ENCODE measurements at regions not wholly inside any gene's neighbourhood (a gene's known extent, or its start where the extent isn't known, plus 50 kb on each side); places are given as distances from the start of the nearest gene placed in this dataset.

DNA sequence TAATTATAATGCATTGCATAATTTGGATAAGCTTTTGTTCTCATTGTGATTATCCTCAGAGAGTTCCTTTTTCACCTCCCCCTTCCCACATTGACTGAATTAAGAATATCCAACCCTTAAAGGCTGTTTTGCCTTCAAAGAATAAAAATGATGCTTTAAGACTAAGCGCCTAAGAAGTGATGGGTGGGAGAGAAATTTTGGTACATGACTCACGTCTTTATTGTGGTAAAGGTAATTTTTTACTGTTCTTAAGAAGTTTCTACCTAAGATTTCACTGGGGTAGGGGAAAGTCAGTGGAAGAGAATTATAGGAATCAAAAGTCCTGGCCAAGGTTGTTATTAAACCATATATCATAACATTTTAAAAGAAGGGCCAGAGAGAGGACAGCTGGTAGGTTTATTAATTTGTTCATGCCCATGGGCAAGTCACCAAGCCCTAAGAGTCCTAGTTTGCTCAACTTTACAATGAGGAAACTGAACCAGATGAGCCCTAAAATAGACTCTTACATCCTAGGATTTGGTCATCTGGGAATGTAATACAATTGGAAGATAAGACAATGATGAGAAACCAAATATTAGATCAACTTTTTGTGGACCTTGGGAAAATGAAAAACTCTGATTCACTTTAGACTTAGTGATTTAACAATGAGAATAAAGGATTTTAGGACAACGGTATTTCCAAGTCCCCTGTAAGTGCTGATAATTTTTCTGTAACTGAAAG lies 101.1 kb upstream of the RASGRP1 start:
- no peak for TF ChIP-seq CTCF (IDR thresholded peaks at IDR 0.05; ENCODE audit: low read length)
- no peak for TF ChIP-seq EZH2 (IDR thresholded peaks at IDR 0.05; ENCODE audit: borderline replicate concordance, low read length)
